HCT116 (cell line): ENCODE measurements at regions not wholly inside any gene's neighbourhood (a gene's known extent, or its start where the extent isn't known, plus 50 kb on each side); places are given as distances from the start of the nearest gene placed in this dataset.

ENCODE experiments used
- ATAC-seq: fragments of 200-7000 bp; cut with Tn5 transposase; 2 replicates; pipeline ENCODE4 v1.9.1; 2020; ENCODE audit warnings: mild to moderate bottlenecking, moderate library complexity
- BruUV-seq: library from RNA; stranded (reverse); fragments of 400-500 nt; replicated peaks from 2 replicates; lab custom pipeline; 2021; lab: Mats Ljungman, UMichigan
- CTCF ChIA-PET: fragments of 300-600 bp; sonication (Branson Sonifier 250); formaldehyde crosslinking; loops from one replicate; lab custom pipeline; 2021; ENCODE audit warnings: antibody characterized with exemption; lab: Charles Lee
- POLR2A ChIA-PET: fragments of 300-600, 350-600 bp; sonication (Branson Sonifier 250); formaldehyde crosslinking; loops from one replicate; lab custom pipeline; 2021; ENCODE audit warnings: antibody characterized with exemption; lab: Charles Lee
- RAD21 ChIA-PET, 2 experiments: fragments of 300-600 bp; sonication (Branson Sonifier 250); formaldehyde crosslinking; loops; one replicate each; lab custom pipeline; 2023; ENCODE audit warnings: low total read pairs in 2 of 2; ENCODE audit not compliant: uncharacterized antibody in 2 of 2, unreplicated experiment in 2 of 2, low non-redundant PET in 1 of 2; lab: Charles Lee
- DNase-seq: peaks from one replicate; pipeline ENCODE4 v3.0.0-alpha.2; 2010; ENCODE audit warnings: low read depth, low spot score
- H2AFZ ChIP-seq: fragments of 200-600 bp; shearing (Covaris generic), sonication (generic); 2 replicates; pipeline ENCODE4 v1.6.1; 2017; ENCODE audit warnings: low read depth, mixed run types, mixed read lengths, antibody characterized with exemption, low read length; ENCODE audit not compliant: poor library complexity, severe bottlenecking
- H3K27ac ChIP-seq: 2 replicates; pipeline ENCODE4 v1.5.1; 2012; ENCODE audit warnings: low read depth, low read length
- H3K27me3 ChIP-seq: fragments of 200-600 bp; sonication (generic); 2 replicates; pipeline ENCODE4 v1.6.1; 2016; ENCODE audit warnings: mixed run types, low read length, mixed read lengths; ENCODE audit not compliant: insufficient read depth
- H3K36me3 ChIP-seq, 2 experiments: fragments of 200-500 bp in 1 of 2; fragments of 200-600 bp in 1 of 2; sonication (Bioruptor generic) in 1 of 2; sonication (generic) in 1 of 2; 2 replicates each; pipeline versions ENCODE4 v1.5.1 to v1.6.1; 2014 to 2016; ENCODE audit warnings: low read length in 2 of 2, inconsistent platforms in 1 of 2, mixed read lengths in 1 of 2, mixed run types in 1 of 2; ENCODE audit not compliant: insufficient read depth in 2 of 2, control insufficient read depth in 1 of 2
- H3K4me1 ChIP-seq, 2 experiments: fragments of 200-600 bp in 1 of 2; sonication (generic) in 1 of 2; 2 replicates each; pipeline versions ENCODE4 v1.5.1 to v1.6.1; 2012 to 2017; ENCODE audit warnings: low read length in 2 of 2, inconsistent platforms in 1 of 2, mild to moderate bottlenecking in 1 of 2, mixed read lengths in 1 of 2, mixed run types in 1 of 2, moderate library complexity in 1 of 2; ENCODE audit not compliant: insufficient read depth in 2 of 2, control insufficient read depth in 1 of 2
- H3K4me2 ChIP-seq: fragments of 200-600 bp; sonication (generic); 2 replicates; pipeline ENCODE4 v1.6.1; 2017; ENCODE audit warnings: mixed run types, low read length, mixed read lengths
- H3K4me3 ChIP-seq, 2 experiments: fragments of 200-600 bp in 1 of 2; sonication (generic) in 1 of 2; replicated peaks in 1 of 2; 2 replicates each; pipeline ENCODE4 v1.5.1; 2011 to 2016; ENCODE audit warnings: low read length in 2 of 2, control low read depth in 1 of 2, low read depth in 1 of 2, mild to moderate bottlenecking in 1 of 2, mixed read lengths in 1 of 2, mixed run types in 1 of 2
- H3K79me2 ChIP-seq: fragments of 200-600 bp; sonication (generic); 2 replicates; pipeline ENCODE4 v1.6.1; 2017; ENCODE audit warnings: mild to moderate bottlenecking, mixed run types, low read length, moderate library complexity, mixed read lengths; ENCODE audit not compliant: insufficient read depth
- H3K9ac ChIP-seq: fragments of 200-600 bp; sonication (generic); 2 replicates; pipeline ENCODE4 v1.6.1; 2016; ENCODE audit warnings: low read length, mixed read lengths
- H3K9me2 ChIP-seq: fragments of 200-600 bp; sonication (generic), shearing (Covaris generic); 2 replicates; pipeline ENCODE4 v1.6.1; 2017; ENCODE audit warnings: mixed run types, mild to moderate bottlenecking, moderate library complexity; ENCODE audit not compliant: insufficient read depth
- H3K9me3 ChIP-seq, 2 experiments: fragments of 200-500 bp in 1 of 2; fragments of 200-600 bp in 1 of 2; sonication (Bioruptor generic) in 1 of 2; sonication (generic) in 1 of 2; 2 replicates each; pipeline ENCODE4 v1.6.1; 2014 to 2017; ENCODE audit warnings: low read length in 2 of 2, mixed read lengths in 2 of 2, inconsistent platforms in 1 of 2, low read depth in 1 of 2, mild to moderate bottlenecking in 1 of 2, mixed run types in 1 of 2, moderate library complexity in 1 of 2; ENCODE audit not compliant: control insufficient read depth in 1 of 2, insufficient read depth in 1 of 2
- H4K20me1 ChIP-seq: fragments of 200-600 bp; sonication (generic), shearing (Covaris generic); 2 replicates; pipeline ENCODE4 v1.6.1; 2017; ENCODE audit warnings: mixed run types, mild to moderate bottlenecking, moderate library complexity; ENCODE audit not compliant: insufficient read depth
- ATF3 ChIP-seq: IDR thresholded peaks from 2 replicates; pipeline ENCODE4 v1.6.1; 2012
- CTCF ChIP-seq, 3 experiments: fragments of 200-600 bp in 1 of 3; sonication (generic) in 1 of 3; IDR thresholded peaks in 2 of 3; conservative IDR thresholded peaks in 1 of 3; 2 replicates each; pipeline ENCODE4 v1.5.1; 2012 to 2017; ENCODE audit warnings: low read depth in 2 of 3, low read length in 2 of 3, antibody characterized with exemption in 1 of 3, borderline replicate concordance in 1 of 3, control low read depth in 1 of 3, mild to moderate bottlenecking in 1 of 3, mixed read lengths in 1 of 3, mixed run types in 1 of 3, moderate library complexity in 1 of 3; ENCODE audit not compliant: insufficient read depth in 1 of 3
- EGR1 ChIP-seq: IDR thresholded peaks from 2 replicates; pipeline ENCODE4 v1.6.1; 2012; ENCODE audit warnings: low read depth
- EZH2phosphoT487 ChIP-seq: fragments of 200-600 bp; IDR thresholded peaks from 2 replicates; pipeline ENCODE4 v1.6.1; 2018; ENCODE audit warnings: antibody characterized with exemption, borderline replicate concordance
- FOSL1 ChIP-seq: IDR thresholded peaks from 2 replicates; pipeline ENCODE4 v1.6.1; 2012; ENCODE audit warnings: low read depth
- MAX ChIP-seq: IDR thresholded peaks from 2 replicates; pipeline ENCODE4 v1.6.1; 2012
- TCF7L2 ChIP-seq: IDR thresholded peaks from 2 replicates; pipeline ENCODE4 v1.7.0; 2011; ENCODE audit warnings: borderline replicate concordance, inconsistent platforms; ENCODE audit not compliant: insufficient read depth, insufficient read length; ENCODE audit errors: extremely low read depth
- YY1 ChIP-seq: IDR thresholded peaks from 2 replicates; pipeline ENCODE4 v1.6.1; 2011; ENCODE audit warnings: low read length, low read depth, moderate library complexity, mild to moderate bottlenecking; ENCODE audit not compliant: insufficient replicate concordance; ENCODE audit errors: extremely low read depth
- ZBTB33 ChIP-seq: IDR thresholded peaks from 2 replicates; pipeline ENCODE4 v1.6.1; 2011; ENCODE audit warnings: mild to moderate bottlenecking, low read length, moderate library complexity; ENCODE audit not compliant: insufficient replicate concordance; ENCODE audit errors: extremely low read depth
- ZFX ChIP-seq: fragments of 450-650 bp; IDR thresholded peaks from 2 replicates; pipeline ENCODE4 v1.6.1; 2017
- intact Hi-C: fragments of 100-400 bp; cut with micrococcal nuclease; formaldehyde crosslinking; loops from 2 replicates; pipeline ENCODE4 v1.10.0; 2022

- no peak for TF ChIP-seq TCF7L2
- no peak for TF ChIP-seq YY1
- no peak for TF ChIP-seq FOSL1
- TF ChIP-seq MAX = no peak
- no peak for TF ChIP-seq CTCF (IDR thresholded peaks at IDR 0.05 in 2 of 3, conservative IDR thresholded peaks at IDR 0.05 in 1 of 3; ENCODE audit: borderline replicate concordance in 1 of 3, insufficient read depth in 1 of 3, low read depth in 2 of 3, low read length in 2 of 3)
- TF ChIP-seq ZBTB33 = no peak
- no peak for TF ChIP-seq EGR1
- no peak for TF ChIP-seq ZFX
- TF ChIP-seq ATF3 = no peak
These were observed 346.8 kb upstream of the ADGRL2 start (continued) for GRCh38 chr1:81453971-81454370.

- Histone ChIP-seq H3K36me3 (no peaks in the 10 kb centered on the region), H4K20me1 (no peaks in the 10 kb centered on the region), H3K9me3 (no peaks in the 10 kb centered on the region)
- no peak for TF ChIP-seq EZH2phosphoT487
- TF ChIP-seq, all 23 proteins: peak for 0
- H3K27me3 ChIP-seq = no peaks in the 10 kb centered on the region
- no peak overlapping the region for H3K9ac ChIP-seq
- intact Hi-C loops = no loop called here
- CTCF ChIA-PET = no interaction called here
- BruUV-seq = no TSS peak
- H3K9me2 ChIP-seq = no peaks in the 10 kb centered on the region
- H2AFZ ChIP-seq = no peak overlapping the region
- H3K4me2 ChIP-seq = no peak overlapping the region
- no peaks in the 10 kb centered on the region for H3K79me2 ChIP-seq
- H3K4me3 ChIP-seq = no peak overlapping the region
- DNase-seq = no peak
- no peak for ATAC-seq
- no peaks in the 10 kb centered on the region for H3K4me1 ChIP-seq
- H3K27ac ChIP-seq = no peak overlapping the region
- POLR2A ChIA-PET = no interaction called here
- RAD21 ChIA-PET = no interaction called here
These were observed 347.4 kb upstream of the ADGRL2 start for GRCh38 chr1:81453367-81453703.
